Neural progenitor cell (in vitro differentiated cells): ENCODE measurements at regions not wholly inside any gene's neighbourhood (a gene's known extent, or its start where the extent isn't known, plus 50 kb on each side); places are given as distances from the start of the nearest gene placed in this dataset.

Experiments
- CTCF ChIP-seq: fragments of 200-600 bp; sonication (generic); IDR thresholded peaks from 2 replicates; pipeline ENCODE4 v1.5.1; 2017; ENCODE audit warnings: antibody characterized with exemption, mild to moderate bottlenecking
- EZH2phosphoT487 ChIP-seq: fragments of 200-600 bp; sonication (generic); IDR thresholded peaks from 2 replicates; pipeline ENCODE4 v1.6.1; 2017; ENCODE audit warnings: antibody characterized with exemption

- no peak for TF ChIP-seq EZH2phosphoT487
- no peak for TF ChIP-seq CTCF
These were observed 95.8 kb upstream of the ANKRD55 start for GRCh38 chr5:56328753-56329560.
